SU-DHL-6 (cell line): ENCODE measurements at regions not wholly inside any gene's neighbourhood (a gene's known extent, or its start where the extent isn't known, plus 50 kb on each side); places are given as distances from the start of the nearest gene placed in this dataset.
"Not testable (repeated sequence)": the region's sequence is repeated elsewhere in the genome, so short reads cannot be mapped to it uniquely, and the experiment has no call there.

Source experiments
- CTCF ChIP-seq: fragments of 200-600 bp; sonication (generic); IDR thresholded peaks from one replicate; pipeline ENCODE4 v1.5.1; 2017; ENCODE audit warnings: antibody characterized with exemption, mild to moderate bottlenecking, low read length, moderate library complexity; ENCODE audit not compliant: insufficient read depth, poor library complexity, severe bottlenecking
- EZH2phosphoT487 ChIP-seq: fragments of 200-600 bp; sonication (generic), shearing (Covaris generic); conservative IDR thresholded peaks from 2 replicates; pipeline ENCODE4 v1.6.1; 2018; ENCODE audit warnings: mild to moderate bottlenecking, antibody characterized with exemption, low read length, moderate library complexity, mixed read lengths

GRCh38 chrX:45400951-45401725, 200.5 kb upstream of the DIPK2B start:
- not testable (repeated sequence) for TF ChIP-seq CTCF, EZH2phosphoT487
